A673 (cell line): ENCODE measurements at regions not wholly inside any gene's neighbourhood (a gene's known extent, or its start where the extent isn't known, plus 50 kb on each side); places are given as distances from the start of the nearest gene placed in this dataset.

Experiments
- EZH2 ChIP-seq: fragments of 200-600 bp; sonication (generic); IDR thresholded peaks from 2 replicates; pipeline ENCODE4 v1.6.1; 2017; ENCODE audit warnings: borderline replicate concordance, low read depth, mild to moderate bottlenecking, mixed read lengths, antibody characterized with exemption, low read length; ENCODE audit not compliant: poor library complexity, severe bottlenecking
- TF ChIP-seq, protein P1 (sequence below): fragments of 300-800, 200-600 bp; sonication (generic); conservative IDR thresholded peaks from 2 replicates; pipeline ENCODE4 v1.5.1; 2017; ENCODE audit warnings: low read depth, mild to moderate bottlenecking, antibody characterized with exemption, low read length, moderate library complexity, mixed read lengths

DNA sequence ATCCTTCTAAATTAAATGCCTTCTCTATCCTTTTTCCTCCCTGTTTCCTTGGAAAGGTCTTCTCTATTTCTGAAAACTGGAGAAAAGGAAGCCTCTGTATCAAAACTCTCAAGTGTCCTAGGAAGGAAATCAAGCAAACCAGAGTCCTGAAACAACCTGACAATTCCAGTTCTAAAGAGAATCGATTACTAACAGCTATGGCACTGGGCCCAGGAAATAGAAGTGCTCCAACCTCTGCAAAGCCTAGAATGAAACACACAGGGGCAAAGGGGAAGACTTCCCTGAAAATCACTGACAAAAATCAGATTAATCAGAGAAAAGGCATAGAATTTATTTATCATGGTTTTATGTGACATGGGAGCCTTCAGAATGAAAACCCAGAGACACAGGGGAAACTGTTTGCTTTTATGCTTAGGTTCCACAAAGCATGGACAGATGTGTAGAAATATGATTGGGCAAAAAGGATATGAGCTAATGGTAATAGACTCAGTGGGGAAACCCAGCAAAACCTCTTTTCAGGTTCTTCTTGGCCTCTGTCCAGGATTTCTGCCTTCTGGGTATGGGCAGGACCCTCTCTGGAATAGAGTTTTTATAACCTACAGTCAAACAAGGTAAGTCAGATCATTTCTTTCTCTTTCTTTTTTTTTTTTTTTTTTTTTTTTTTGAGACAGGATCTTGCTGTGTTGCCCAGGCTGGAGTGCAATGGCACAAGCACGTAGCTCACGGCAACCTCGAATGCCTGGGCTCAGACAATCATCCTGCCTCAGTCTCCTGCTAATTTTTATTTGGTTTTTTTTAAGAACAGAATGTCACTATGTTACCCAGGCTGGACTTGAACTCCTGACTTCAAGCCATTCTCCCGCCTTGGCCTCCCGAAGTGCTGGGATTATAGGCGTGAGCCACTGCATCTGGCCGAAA lies 91.7 kb downstream of the CD24 start:
- TF ChIP-seq EZH2, result no peak
- TF ChIP-seq, protein P1, sequence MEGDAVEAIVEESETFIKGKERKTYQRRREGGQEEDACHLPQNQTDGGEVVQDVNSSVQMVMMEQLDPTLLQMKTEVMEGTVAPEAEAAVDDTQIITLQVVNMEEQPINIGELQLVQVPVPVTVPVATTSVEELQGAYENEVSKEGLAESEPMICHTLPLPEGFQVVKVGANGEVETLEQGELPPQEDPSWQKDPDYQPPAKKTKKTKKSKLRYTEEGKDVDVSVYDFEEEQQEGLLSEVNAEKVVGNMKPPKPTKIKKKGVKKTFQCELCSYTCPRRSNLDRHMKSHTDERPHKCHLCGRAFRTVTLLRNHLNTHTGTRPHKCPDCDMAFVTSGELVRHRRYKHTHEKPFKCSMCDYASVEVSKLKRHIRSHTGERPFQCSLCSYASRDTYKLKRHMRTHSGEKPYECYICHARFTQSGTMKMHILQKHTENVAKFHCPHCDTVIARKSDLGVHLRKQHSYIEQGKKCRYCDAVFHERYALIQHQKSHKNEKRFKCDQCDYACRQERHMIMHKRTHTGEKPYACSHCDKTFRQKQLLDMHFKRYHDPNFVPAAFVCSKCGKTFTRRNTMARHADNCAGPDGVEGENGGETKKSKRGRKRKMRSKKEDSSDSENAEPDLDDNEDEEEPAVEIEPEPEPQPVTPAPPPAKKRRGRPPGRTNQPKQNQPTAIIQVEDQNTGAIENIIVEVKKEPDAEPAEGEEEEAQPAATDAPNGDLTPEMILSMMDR, result no peak
